Gastroesophageal sphincter (tissue), 4 donors: ENCODE measurements at regions not wholly inside any gene's neighbourhood (a gene's known extent, or its start where the extent isn't known, plus 50 kb on each side); places are given as distances from the start of the nearest gene placed in this dataset.

ENCODE experiments used
- ATAC-seq: fragments of 150-250 bp; one replicate; pipeline ENCODE4 v1.9.1; 2016; ENCODE audit warnings: mild to moderate bottlenecking, moderate library complexity
- H3K27ac ChIP-seq, 4 donors: fragments of 200-600 bp; sonication (generic) in 3 of 4; 1 replicate in 3 of 4; 2 replicates in 1 of 4; pipeline ENCODE4 v1.5.1; 2016 to 2019
- H3K27me3 ChIP-seq: fragments of 200-600 bp; sonication (generic); one replicate; pipeline ENCODE4 v1.5.1; 2019
- H3K36me3 ChIP-seq, 2 donors: fragments of 200-600 bp; sonication (generic); one replicate each; pipeline ENCODE4 v1.5.1; 2019; ENCODE audit warnings: control low read depth in 1 of 2
- H3K4me1 ChIP-seq, 3 donors: fragments of 200-600 bp; sonication (generic); 1 replicate in 2 of 3; 2 replicates in 1 of 3; pipeline ENCODE4 v1.5.1; 2016 to 2019; ENCODE audit warnings: control low read depth in 2 of 3
- H3K4me3 ChIP-seq, 2 donors: fragments of 200-600 bp; sonication (generic); one replicate each; pipeline ENCODE4 v1.5.1; 2019; ENCODE audit warnings: mild to moderate bottlenecking in 1 of 2, moderate library complexity in 1 of 2
- H3K9me3 ChIP-seq, 3 donors: fragments of 200-600 bp; sonication (generic); one replicate each; pipeline ENCODE4 v1.5.1; 2017 to 2019; ENCODE audit warnings: control low read depth in 2 of 3
- CTCF ChIP-seq, 4 experiments: fragments of 200-600 bp in 2 of 4; fragments of 450-650 bp in 2 of 4; sonication (generic) in 1 of 4; IDR thresholded peaks; one replicate each; pipeline ENCODE4 v1.5.1; 2017 to 2019; ENCODE audit warnings: antibody characterized with exemption in 4 of 4, mild to moderate bottlenecking in 2 of 4, moderate library complexity in 2 of 4
- EP300 ChIP-seq: sonication (generic); formaldehyde crosslinking; IDR thresholded peaks from one replicate; pipeline ENCODE4 v1.6.1; 2017; ENCODE audit warnings: antibody characterized with exemption, mild to moderate bottlenecking
- POLR2A ChIP-seq, 2 donors: fragments of 450-650 bp; IDR thresholded peaks; one replicate each; pipeline ENCODE4 v1.6.1; 2017; ENCODE audit warnings: antibody characterized with exemption in 2 of 2, mild to moderate bottlenecking in 2 of 2, moderate library complexity in 1 of 2
- POLR2AphosphoS5 ChIP-seq: sonication (generic); formaldehyde crosslinking; IDR thresholded peaks from one replicate; pipeline ENCODE4 v1.6.1; 2017; ENCODE audit warnings: antibody characterized with exemption
- WGBS, 2 donors: methylation state at CpG; one replicate each; pipeline ENCODE4 v1.1.5; 2018; ENCODE audit warnings: low coverage in 1 of 2; 5-methylcytosine and 5-hydroxymethylcytosine counted together

- Histone ChIP-seq H3K27ac (no peak overlapping the region), H3K9me3 (peaks cover 0 to 18% (median 0%) of the 10 kb centered on the region in 3 donors), H3K4me3 (no peak overlapping the region), H3K36me3 (no peaks in the 10 kb centered on the region), H3K4me1 (no peaks in the 10 kb centered on the region), H3K27me3 (no peaks in the 10 kb centered on the region)
- TF ChIP-seq POLR2AphosphoS5 (no peak), CTCF (IDR thresholded peaks at IDR 0.05) (no peak), EP300 (no peak), POLR2A (IDR thresholded peaks at IDR 0.05) (no peak)
- ATAC-seq: no peak
Measured at GRCh38 chr21:38142224-38142623, 114.6 kb upstream of the KCNJ15 start.

- no peaks in the 10 kb centered on the region for H3K27me3 ChIP-seq
- H3K27ac ChIP-seq: no peak overlapping the region
- no peaks in the 10 kb centered on the region for H3K36me3 ChIP-seq
- WGBS, 2 donors: 73 to 74% methylated on average over 3 of the region's 3 CpGs
- TF ChIP-seq POLR2A (IDR thresholded peaks at IDR 0.05) (no peak), POLR2AphosphoS5 (no peak), EP300 (no peak), CTCF (IDR thresholded peaks at IDR 0.05) (no peak)
- ATAC-seq: no peak
- H3K4me1 ChIP-seq: no peaks in the 10 kb centered on the region
- H3K9me3 ChIP-seq: peaks cover 0 to 18% (median 0%) of the 10 kb centered on the region in 3 donors
- no peak overlapping the region for H3K4me3 ChIP-seq
Measured at GRCh38 chr21:38144193-38144592, 112.6 kb upstream of the KCNJ15 start.

- Histone ChIP-seq H3K4me3 (no peak overlapping the region), H3K9me3 (peaks cover 0 to 18% (median 0%) of the 10 kb centered on the region in 3 donors), H3K27me3 (no peaks in the 10 kb centered on the region), H3K4me1 (no peaks in the 10 kb centered on the region), H3K36me3 (no peaks in the 10 kb centered on the region), H3K27ac (no peak overlapping the region)
- ATAC-seq: no peak
- no peak for TF ChIP-seq POLR2A (IDR thresholded peaks at IDR 0.05)
- TF ChIP-seq CTCF (IDR thresholded peaks at IDR 0.05): no peak
- no peak for TF ChIP-seq EP300
- no peak for TF ChIP-seq POLR2AphosphoS5
Measured at GRCh38 chr21:38145104-38145503, 111.7 kb upstream of the KCNJ15 start.

GRCh38 chr21:38147391-38147790 lies 109.4 kb upstream of the KCNJ15 start:
- no peak for ATAC-seq
- H3K36me3 ChIP-seq: no peaks in the 10 kb centered on the region
- H3K27ac ChIP-seq: no peak overlapping the region
- peaks cover 0 to 14% (median 0%) of the 10 kb centered on the region in 3 donors for H3K9me3 ChIP-seq
- TF ChIP-seq EP300 (no peak), POLR2A (IDR thresholded peaks at IDR 0.05) (no peak), POLR2AphosphoS5 (no peak), CTCF (IDR thresholded peaks at IDR 0.05) (no peak)
- WGBS, 2 donors: 76 to 78% methylated on average over 3 to 4 of the region's 4 CpGs
- H3K4me3 ChIP-seq: no peak overlapping the region
- H3K27me3 ChIP-seq: peaks cover 6% of the 10 kb centered on the region
- no peaks in the 10 kb centered on the region for H3K4me1 ChIP-seq

- Histone ChIP-seq H3K4me1 (no peaks in the 10 kb centered on the region), H3K4me3 (no peak overlapping the region), H3K27ac (no peak overlapping the region), H3K36me3 (no peaks in the 10 kb centered on the region), H3K9me3 (peaks cover 0 to 8% (median 0%) of the 10 kb centered on the region in 3 donors), H3K27me3 (peaks cover 6% of the 10 kb centered on the region)
- TF ChIP-seq CTCF (IDR thresholded peaks at IDR 0.05): no peak
- no peak for TF ChIP-seq POLR2AphosphoS5
- no peak for TF ChIP-seq POLR2A (IDR thresholded peaks at IDR 0.05)
- no peak for TF ChIP-seq EP300
- no peak for ATAC-seq
- 27 to 38% methylated on average over 1 of the region's 1 CpG for WGBS, 2 donors
Measured at GRCh38 chr21:38148046-38148445, 108.7 kb upstream of the KCNJ15 start.
